Tibial artery (tissue), 4 donors: ENCODE measurements at regions not wholly inside any gene's neighbourhood (a gene's known extent, or its start where the extent isn't known, plus 50 kb on each side); places are given as distances from the start of the nearest gene placed in this dataset.
"Not testable (repeated sequence)": the region's sequence is repeated elsewhere in the genome, so short reads cannot be mapped to it uniquely, and the experiment has no call there.

Experiments
- DNase-seq, 2 donors: peaks; one replicate each; pipeline ENCODE4 v3.0.0-alpha.2; 2019
- H3K27ac ChIP-seq, 2 donors: fragments of 200-600 bp; sonication (generic) in 1 of 2; 1 replicate in 1 of 2; 2 replicates in 1 of 2; pipeline ENCODE4 v1.5.1; 2018 to 2019; ENCODE audit warnings: mild to moderate bottlenecking in 1 of 2
- H3K27me3 ChIP-seq, 2 donors: fragments of 200-600 bp; sonication (generic) in 1 of 2; one replicate each; pipeline versions ENCODE4 v1.5.1 to v1.6.0; 2016 to 2019
- H3K36me3 ChIP-seq, 3 donors: fragments of 200-600 bp; sonication (generic) in 2 of 3; one replicate each; pipeline ENCODE4 v1.5.1; 2016 to 2019; ENCODE audit warnings: mild to moderate bottlenecking in 2 of 3
- H3K4me1 ChIP-seq, 4 donors: fragments of 200-600 bp; sonication (generic) in 2 of 4; 1 replicate in 3 of 4; 2 replicates in 1 of 4; pipeline ENCODE4 v1.5.1; 2016 to 2019
- H3K4me3 ChIP-seq, 2 donors: fragments of 200-600 bp; sonication (generic) in 1 of 2; 1 replicate in 1 of 2; 2 replicates in 1 of 2; pipeline ENCODE4 v1.5.1; 2018 to 2019; ENCODE audit warnings: mild to moderate bottlenecking in 2 of 2
- H3K9me3 ChIP-seq, 3 donors: fragments of 200-600 bp; sonication (generic) in 1 of 3; one replicate each; pipeline ENCODE4 v1.5.1; 2016 to 2019
- intact Hi-C: fragments of 100-400 bp; cut with DNase I; formaldehyde crosslinking; loops from one replicate; pipeline ENCODE4 v1.15.0; 2023; ENCODE audit warnings: low total_unique reads
- TF ChIP-seq, protein P1 (sequence below), 2 experiments: fragments of 200-600 bp in 1 of 2; fragments of 450-650 bp in 1 of 2; IDR thresholded peaks; one replicate each; pipeline ENCODE4 v1.5.1; 2017 to 2019; ENCODE audit warnings: antibody characterized with exemption in 2 of 2, mild to moderate bottlenecking in 1 of 2, moderate library complexity in 1 of 2

GRCh38 chr2:180829836-180830235, 150.6 kb upstream of the UBE2E3 start:
- no peak for DNase-seq
- intact Hi-C loops = no loop called here
- TF ChIP-seq, protein P1, sequence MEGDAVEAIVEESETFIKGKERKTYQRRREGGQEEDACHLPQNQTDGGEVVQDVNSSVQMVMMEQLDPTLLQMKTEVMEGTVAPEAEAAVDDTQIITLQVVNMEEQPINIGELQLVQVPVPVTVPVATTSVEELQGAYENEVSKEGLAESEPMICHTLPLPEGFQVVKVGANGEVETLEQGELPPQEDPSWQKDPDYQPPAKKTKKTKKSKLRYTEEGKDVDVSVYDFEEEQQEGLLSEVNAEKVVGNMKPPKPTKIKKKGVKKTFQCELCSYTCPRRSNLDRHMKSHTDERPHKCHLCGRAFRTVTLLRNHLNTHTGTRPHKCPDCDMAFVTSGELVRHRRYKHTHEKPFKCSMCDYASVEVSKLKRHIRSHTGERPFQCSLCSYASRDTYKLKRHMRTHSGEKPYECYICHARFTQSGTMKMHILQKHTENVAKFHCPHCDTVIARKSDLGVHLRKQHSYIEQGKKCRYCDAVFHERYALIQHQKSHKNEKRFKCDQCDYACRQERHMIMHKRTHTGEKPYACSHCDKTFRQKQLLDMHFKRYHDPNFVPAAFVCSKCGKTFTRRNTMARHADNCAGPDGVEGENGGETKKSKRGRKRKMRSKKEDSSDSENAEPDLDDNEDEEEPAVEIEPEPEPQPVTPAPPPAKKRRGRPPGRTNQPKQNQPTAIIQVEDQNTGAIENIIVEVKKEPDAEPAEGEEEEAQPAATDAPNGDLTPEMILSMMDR (IDR thresholded peaks at IDR 0.05) = no peak
- H3K4me3 ChIP-seq = no peak overlapping the region
- H3K36me3 ChIP-seq = no peaks in the 10 kb centered on the region
- H3K9me3 ChIP-seq = no peaks in the 10 kb centered on the region
- H3K27ac ChIP-seq = no peak overlapping the region
- H3K27me3 ChIP-seq = no peaks in the 10 kb centered on the region
- no peaks in the 10 kb centered on the region for H3K4me1 ChIP-seq

DNA sequence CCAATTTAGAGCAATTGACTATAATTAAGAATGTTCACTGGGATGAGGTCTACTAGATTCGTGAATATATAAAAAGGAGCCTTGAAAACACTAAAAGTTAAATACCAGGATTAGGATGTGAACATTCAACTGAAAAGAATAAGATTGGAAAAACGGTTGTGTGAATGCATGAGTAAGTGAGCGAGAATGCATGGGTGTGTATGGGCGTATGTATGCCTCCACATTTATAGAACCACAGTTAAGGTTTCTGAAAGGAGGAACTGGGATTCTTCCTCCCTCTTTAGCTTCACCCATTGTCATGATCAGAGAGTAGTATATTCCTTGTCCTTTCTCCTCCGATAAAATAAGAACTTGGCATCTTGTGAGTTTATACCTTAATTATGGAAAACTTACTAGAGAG, 151.1 kb upstream of the UBE2E3 start:
- no peaks in the 10 kb centered on the region for H3K9me3 ChIP-seq
- no peak overlapping the region for H3K4me3 ChIP-seq
- no peaks in the 10 kb centered on the region for H3K27me3 ChIP-seq
- DNase-seq = no peak
- TF ChIP-seq, protein P1 (IDR thresholded peaks at IDR 0.05) = no peak
- no peaks in the 10 kb centered on the region for H3K4me1 ChIP-seq
- no peaks in the 10 kb centered on the region for H3K36me3 ChIP-seq
- no peak overlapping the region for H3K27ac ChIP-seq
- intact Hi-C loops = no loop called here

DNA sequence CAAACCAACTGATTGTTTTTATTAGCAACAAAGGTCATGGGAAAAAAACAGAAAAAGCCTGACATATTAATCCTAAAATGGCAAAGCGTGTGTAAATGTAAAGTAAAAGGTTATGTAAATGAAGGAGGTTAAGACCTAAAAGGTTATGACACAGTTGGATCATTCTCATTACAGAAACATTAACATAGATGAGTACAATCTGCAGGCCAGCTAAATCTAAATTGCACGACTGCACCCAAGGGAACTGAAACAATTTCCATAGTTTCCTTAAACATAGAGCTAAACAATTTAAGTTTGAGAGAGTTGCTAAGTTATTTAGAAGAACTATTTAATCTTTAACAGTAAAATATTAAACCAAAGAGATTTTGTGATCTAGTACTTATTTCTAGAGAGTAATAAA, 151.6 kb upstream of the UBE2E3 start:
- H3K4me1 ChIP-seq = no peaks in the 10 kb centered on the region
- no peaks in the 10 kb centered on the region for H3K9me3 ChIP-seq
- intact Hi-C loops = no loop called here
- TF ChIP-seq, protein P1 (IDR thresholded peaks at IDR 0.05) = no peak
- H3K27me3 ChIP-seq = no peaks in the 10 kb centered on the region
- H3K4me3 ChIP-seq = no peak overlapping the region
- no peak overlapping the region for H3K27ac ChIP-seq
- DNase-seq = no peak
- no peaks in the 10 kb centered on the region for H3K36me3 ChIP-seq

GRCh38 chr2:180823546-180824141, 156.8 kb upstream of the UBE2E3 start:
- TF ChIP-seq, protein P1 (IDR thresholded peaks at IDR 0.05) = no peak
- H3K9me3 ChIP-seq = no peaks in the 10 kb centered on the region
- H3K27me3 ChIP-seq = no peaks in the 10 kb centered on the region
- no peaks in the 10 kb centered on the region for H3K36me3 ChIP-seq
- H3K4me3 ChIP-seq = no peak overlapping the region
- intact Hi-C loops = no loop called here
- no peak for DNase-seq
- H3K4me1 ChIP-seq = no peaks in the 10 kb centered on the region
- no peak overlapping the region for H3K27ac ChIP-seq

- Histone ChIP-seq H3K36me3 (no peaks in the 10 kb centered on the region), H3K27me3 (no peaks in the 10 kb centered on the region), H3K4me1 (no peaks in the 10 kb centered on the region), H3K4me3 (no peak overlapping the region), H3K9me3 (peaks cover 0 to 6% (median 0%) of the 10 kb centered on the region in 3 donors), H3K27ac (no peak overlapping the region)
- TF ChIP-seq, protein P1 (IDR thresholded peaks at IDR 0.05) = no peak
- intact Hi-C loops = no loop called here
- no peak for DNase-seq
Measured at GRCh38 chr2:180819106-180819505, 161.3 kb upstream of the UBE2E3 start.

DNA sequence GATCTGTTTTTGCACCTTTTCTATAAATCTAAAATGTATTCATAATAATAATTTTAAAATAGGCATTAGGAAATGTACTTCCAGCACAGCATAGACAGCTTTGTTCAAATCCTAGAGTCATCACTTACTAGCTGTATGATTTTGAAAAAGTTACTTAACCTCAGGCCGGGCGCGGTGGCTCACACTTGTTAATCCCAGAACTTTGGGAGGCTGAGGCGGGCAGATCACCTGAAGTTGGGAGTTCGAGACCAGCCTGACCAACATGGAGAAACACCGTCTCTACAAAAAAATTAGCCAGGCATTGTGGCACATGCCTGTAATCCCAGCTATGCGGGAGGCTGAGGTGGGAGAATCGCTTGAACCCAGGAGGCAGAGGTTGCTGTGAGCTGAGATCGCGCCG, 161.7 kb upstream of the UBE2E3 start:
- H3K27ac ChIP-seq, DNase-seq, H3K36me3 ChIP-seq, H3K4me3 ChIP-seq, intact Hi-C loops, H3K4me1 ChIP-seq, H3K27me3 ChIP-seq, H3K9me3 ChIP-seq: not testable (repeated sequence)
